Left ventricle myocardium inferior (tissue), 1 donor: ENCODE measurements at regions not wholly inside any gene's neighbourhood (a gene's known extent, or its start where the extent isn't known, plus 50 kb on each side); places are given as distances from the start of the nearest gene placed in this dataset.
"Not testable (repeated sequence)": the region's sequence is repeated elsewhere in the genome, so short reads cannot be mapped to it uniquely, and the experiment has no call there.

Experiments
- DNase-seq: peaks from one replicate; pipeline ENCODE4 v3.0.0-alpha.2; 2020
- H3K27ac ChIP-seq: fragments of 200-600 bp; replicated peaks from 2 replicates; pipeline ENCODE4 v1.8.0; 2021
- H3K27me3 ChIP-seq: fragments of 200-600 bp; 2 replicates; pipeline ENCODE4 v1.8.0; 2021; ENCODE audit warnings: low read depth
- H3K36me3 ChIP-seq: fragments of 200-600 bp; 2 replicates; pipeline ENCODE4 v1.8.0; 2021
- H3K4me1 ChIP-seq: fragments of 200-600 bp; 2 replicates; pipeline ENCODE4 v1.8.0; 2021
- H3K4me3 ChIP-seq: fragments of 200-600 bp; 2 replicates; pipeline ENCODE4 v1.8.0; 2021; ENCODE audit warnings: mild to moderate bottlenecking, moderate library complexity
- H3K9me3 ChIP-seq: fragments of 200-600 bp; replicated peaks from 2 replicates; pipeline ENCODE4 v1.8.0; 2021
- intact Hi-C: fragments of 100-400 bp; cut with micrococcal nuclease; formaldehyde crosslinking; loops from one replicate; pipeline ENCODE4 v1.11.0; 2022
- TF ChIP-seq, protein P1 (sequence below): fragments of 200-600 bp; IDR thresholded peaks from 2 replicates; pipeline ENCODE4 v1.8.0; 2021; ENCODE audit warnings: antibody characterized with exemption, mild to moderate bottlenecking, borderline replicate concordance
- donor health status: DM: no; HTN: yes; CAD: no; lungs with severe emphysema.

DNA sequence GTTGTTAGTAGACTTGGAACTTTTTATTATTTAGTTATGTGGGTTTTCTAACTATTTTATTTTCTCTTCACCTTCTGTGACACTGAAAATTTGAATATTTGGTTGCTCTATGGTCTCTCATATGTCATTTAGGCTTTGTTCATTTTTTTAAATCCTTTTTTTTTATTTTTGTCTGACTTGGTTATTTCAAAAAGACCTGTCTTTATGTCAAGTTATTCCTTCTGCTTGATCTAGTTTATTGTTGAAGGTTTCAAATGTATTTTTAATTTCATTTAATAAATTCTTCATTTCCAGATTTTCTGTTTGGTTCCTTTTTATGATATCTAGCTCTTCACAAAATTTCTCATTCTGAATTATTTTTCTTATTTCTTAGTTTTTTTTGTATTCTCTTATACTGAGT, 160.6 kb upstream of the ATP5MC3 start:
- H3K4me3 ChIP-seq, result no peak overlapping the region
- H3K27me3 ChIP-seq, result peaks cover 6% of the 10 kb centered on the region
- H3K4me1 ChIP-seq, result no peaks in the 10 kb centered on the region
- intact Hi-C loops, result no loop called here
- H3K27ac ChIP-seq, result no peak overlapping the region
- TF ChIP-seq, protein P1, sequence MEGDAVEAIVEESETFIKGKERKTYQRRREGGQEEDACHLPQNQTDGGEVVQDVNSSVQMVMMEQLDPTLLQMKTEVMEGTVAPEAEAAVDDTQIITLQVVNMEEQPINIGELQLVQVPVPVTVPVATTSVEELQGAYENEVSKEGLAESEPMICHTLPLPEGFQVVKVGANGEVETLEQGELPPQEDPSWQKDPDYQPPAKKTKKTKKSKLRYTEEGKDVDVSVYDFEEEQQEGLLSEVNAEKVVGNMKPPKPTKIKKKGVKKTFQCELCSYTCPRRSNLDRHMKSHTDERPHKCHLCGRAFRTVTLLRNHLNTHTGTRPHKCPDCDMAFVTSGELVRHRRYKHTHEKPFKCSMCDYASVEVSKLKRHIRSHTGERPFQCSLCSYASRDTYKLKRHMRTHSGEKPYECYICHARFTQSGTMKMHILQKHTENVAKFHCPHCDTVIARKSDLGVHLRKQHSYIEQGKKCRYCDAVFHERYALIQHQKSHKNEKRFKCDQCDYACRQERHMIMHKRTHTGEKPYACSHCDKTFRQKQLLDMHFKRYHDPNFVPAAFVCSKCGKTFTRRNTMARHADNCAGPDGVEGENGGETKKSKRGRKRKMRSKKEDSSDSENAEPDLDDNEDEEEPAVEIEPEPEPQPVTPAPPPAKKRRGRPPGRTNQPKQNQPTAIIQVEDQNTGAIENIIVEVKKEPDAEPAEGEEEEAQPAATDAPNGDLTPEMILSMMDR, result no peak
- H3K9me3 ChIP-seq, result peaks cover 54% of the 10 kb centered on the region
- H3K36me3 ChIP-seq, result no peaks in the 10 kb centered on the region
- no peak for DNase-seq

DNA sequence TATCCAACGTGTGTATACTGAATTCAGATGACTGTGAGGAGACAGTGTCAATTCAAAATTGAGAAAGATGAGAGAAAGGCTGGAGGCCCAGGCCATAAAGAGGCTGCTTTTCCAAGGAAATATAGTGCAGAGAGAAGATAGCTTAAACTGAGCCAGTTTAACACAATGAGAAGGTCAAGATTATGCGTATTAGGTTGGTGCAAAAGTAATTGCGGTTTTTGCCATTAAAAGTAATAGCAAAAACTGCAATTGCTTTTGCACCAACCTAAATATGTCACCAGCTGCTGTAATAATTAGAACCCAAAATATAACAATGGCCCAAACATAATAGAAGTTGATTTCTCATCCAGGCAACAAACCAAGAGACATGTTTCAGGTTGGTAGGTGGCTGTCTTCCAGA, 148.7 kb upstream of the ATP5MC3 start:
- intact Hi-C loops, result no loop called here
- Histone ChIP-seq H3K36me3 (no peaks in the 10 kb centered on the region), H3K4me3 (no peak overlapping the region), H3K4me1 (no peaks in the 10 kb centered on the region), H3K9me3 (peaks cover 15% of the 10 kb centered on the region), H3K27ac (no peak overlapping the region), H3K27me3 (no peaks in the 10 kb centered on the region)
- TF ChIP-seq, protein P1, result no peak
- DNase-seq, result no peak

DNA sequence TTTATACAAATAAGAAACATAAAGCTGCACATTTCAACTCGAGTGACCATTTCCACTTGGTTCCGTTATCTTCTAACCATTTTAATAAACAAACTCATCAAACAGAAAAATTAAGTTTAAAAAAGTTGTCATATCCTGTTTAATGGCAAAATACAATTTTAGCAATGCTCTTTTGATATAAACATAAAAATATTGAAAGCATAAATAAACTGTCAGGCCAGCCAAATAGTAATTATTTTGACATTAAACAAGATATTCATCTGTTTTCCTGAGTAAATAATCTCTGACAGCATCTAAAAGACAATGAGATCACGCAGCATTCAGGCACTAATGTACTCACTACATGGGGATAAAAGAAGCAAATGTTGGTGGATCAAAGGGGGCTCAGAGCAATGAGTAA, 145.3 kb upstream of the ATP5MC3 start:
- no peak for DNase-seq
- peaks cover 21% of the 10 kb centered on the region for H3K9me3 ChIP-seq
- intact Hi-C loops, result no loop called here
- TF ChIP-seq, protein P1, result no peak
- peaks cover 15% of the 10 kb centered on the region for H3K27me3 ChIP-seq
- H3K4me1 ChIP-seq, result no peaks in the 10 kb centered on the region
- H3K4me3 ChIP-seq, result no peak overlapping the region
- H3K27ac ChIP-seq, result no peak overlapping the region
- no peaks in the 10 kb centered on the region for H3K36me3 ChIP-seq

DNA sequence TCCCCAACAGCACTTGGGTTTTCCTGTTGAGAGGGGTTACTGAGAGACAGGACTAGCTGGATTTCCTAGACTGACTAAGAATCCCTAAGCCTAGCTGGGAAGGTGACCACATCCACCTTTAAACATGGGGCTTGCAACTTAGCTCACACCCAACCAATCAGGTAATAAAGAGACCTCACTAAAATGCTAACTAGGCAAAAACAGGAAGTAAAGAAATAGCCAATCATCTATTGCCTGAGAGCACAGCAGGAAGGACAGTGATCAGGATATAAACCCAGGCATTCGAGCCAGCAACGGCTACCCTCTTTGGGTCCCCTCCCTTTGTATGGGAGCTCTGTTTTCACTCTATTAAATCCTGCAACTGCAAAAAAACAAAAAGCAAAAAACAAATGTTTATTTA, 144.7 kb upstream of the ATP5MC3 start:
- H3K27me3 ChIP-seq, result peaks cover 15% of the 10 kb centered on the region
- H3K9me3 ChIP-seq, result peaks cover 21% of the 10 kb centered on the region
- H3K4me1 ChIP-seq, H3K4me3 ChIP-seq, H3K36me3 ChIP-seq, DNase-seq, H3K27ac ChIP-seq, intact Hi-C loops: not testable (repeated sequence)

DNA sequence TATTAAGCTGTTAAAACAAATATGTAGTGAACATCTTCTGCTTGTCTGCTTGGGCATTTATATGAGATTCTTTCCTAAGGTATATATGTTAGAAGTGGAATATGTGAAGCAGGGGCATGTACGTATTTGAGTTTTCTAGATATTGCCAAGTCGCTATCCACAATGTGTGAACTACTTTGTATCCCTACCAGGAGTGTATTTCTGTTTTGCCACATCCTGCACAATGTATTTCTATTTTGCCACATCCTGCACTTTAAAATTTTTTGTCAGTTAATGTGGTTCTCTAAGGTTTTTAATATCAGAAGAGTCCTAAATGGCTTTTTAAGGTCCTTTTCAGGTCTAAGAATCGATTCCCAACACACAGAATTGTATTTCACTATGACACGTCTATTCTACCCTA, 141.7 kb upstream of the ATP5MC3 start:
- Histone ChIP-seq H3K36me3 (no peaks in the 10 kb centered on the region), H3K27me3 (peaks cover 15% of the 10 kb centered on the region), H3K4me3 (no peak overlapping the region), H3K4me1 (no peaks in the 10 kb centered on the region), H3K27ac (no peak overlapping the region), H3K9me3 (peaks cover 21% of the 10 kb centered on the region)
- TF ChIP-seq, protein P1, result no peak
- intact Hi-C loops, result no loop called here
- no peak for DNase-seq

DNA sequence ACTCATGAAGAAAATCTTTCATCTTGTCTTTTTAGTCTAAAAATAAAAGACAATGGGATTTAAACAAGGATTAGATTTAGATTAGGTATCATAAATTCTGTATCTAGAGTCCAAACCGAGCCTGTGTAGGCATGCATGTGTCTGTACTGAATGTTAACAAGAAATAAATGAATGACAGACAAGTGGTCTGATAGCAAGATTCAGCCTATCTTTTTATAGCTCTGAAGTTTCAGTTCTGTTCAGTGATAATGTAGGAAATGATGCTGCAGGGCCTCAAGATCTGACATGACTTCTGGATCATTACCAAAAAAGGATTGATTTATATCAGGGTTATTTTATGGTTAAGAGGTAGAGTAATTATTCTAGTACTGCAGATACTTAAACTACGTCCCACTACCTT, 137.0 kb upstream of the ATP5MC3 start:
- TF ChIP-seq, protein P1, result no peak
- Histone ChIP-seq H3K27ac (no peak overlapping the region), H3K4me1 (no peaks in the 10 kb centered on the region), H3K4me3 (no peak overlapping the region), H3K27me3 (peaks cover 9% of the 10 kb centered on the region), H3K36me3 (no peaks in the 10 kb centered on the region), H3K9me3 (no peaks in the 10 kb centered on the region)
- intact Hi-C loops, result no loop called here
- DNase-seq, result no peak
